ENCODE measurements at regions not wholly inside any gene's neighbourhood (a gene's known extent, or its start where the extent isn't known, plus 50 kb on each side); places are given as distances from the start of the nearest gene placed in this dataset.
A peak's percentile ranks its signal among the peaks of the same experiment; 100 is the strongest.

GRCh38 chr12:87812030-87812429 is 217.2 kb downstream of the C12orf50 start:
- H3K4me3 ChIP-seq (ENCODE audit: low read depth, low read length), result no peak overlapping the region
- DNase-seq (ENCODE audit: low read depth), result peak; percentile 51
- TF ChIP-seq, protein P1, sequence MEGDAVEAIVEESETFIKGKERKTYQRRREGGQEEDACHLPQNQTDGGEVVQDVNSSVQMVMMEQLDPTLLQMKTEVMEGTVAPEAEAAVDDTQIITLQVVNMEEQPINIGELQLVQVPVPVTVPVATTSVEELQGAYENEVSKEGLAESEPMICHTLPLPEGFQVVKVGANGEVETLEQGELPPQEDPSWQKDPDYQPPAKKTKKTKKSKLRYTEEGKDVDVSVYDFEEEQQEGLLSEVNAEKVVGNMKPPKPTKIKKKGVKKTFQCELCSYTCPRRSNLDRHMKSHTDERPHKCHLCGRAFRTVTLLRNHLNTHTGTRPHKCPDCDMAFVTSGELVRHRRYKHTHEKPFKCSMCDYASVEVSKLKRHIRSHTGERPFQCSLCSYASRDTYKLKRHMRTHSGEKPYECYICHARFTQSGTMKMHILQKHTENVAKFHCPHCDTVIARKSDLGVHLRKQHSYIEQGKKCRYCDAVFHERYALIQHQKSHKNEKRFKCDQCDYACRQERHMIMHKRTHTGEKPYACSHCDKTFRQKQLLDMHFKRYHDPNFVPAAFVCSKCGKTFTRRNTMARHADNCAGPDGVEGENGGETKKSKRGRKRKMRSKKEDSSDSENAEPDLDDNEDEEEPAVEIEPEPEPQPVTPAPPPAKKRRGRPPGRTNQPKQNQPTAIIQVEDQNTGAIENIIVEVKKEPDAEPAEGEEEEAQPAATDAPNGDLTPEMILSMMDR (conservative IDR thresholded peaks at IDR 0.05; ENCODE audit: low read depth, low read length), result no peak

GRCh38 chr12:87809916-87810315 is 219.3 kb downstream of the C12orf50 start:
- no peak for DNase-seq (ENCODE audit: low read depth)
- TF ChIP-seq, protein P1 (conservative IDR thresholded peaks at IDR 0.05; ENCODE audit: low read depth, low read length), result no peak
- no peak overlapping the region for H3K4me3 ChIP-seq (ENCODE audit: low read depth, low read length)

DNA sequence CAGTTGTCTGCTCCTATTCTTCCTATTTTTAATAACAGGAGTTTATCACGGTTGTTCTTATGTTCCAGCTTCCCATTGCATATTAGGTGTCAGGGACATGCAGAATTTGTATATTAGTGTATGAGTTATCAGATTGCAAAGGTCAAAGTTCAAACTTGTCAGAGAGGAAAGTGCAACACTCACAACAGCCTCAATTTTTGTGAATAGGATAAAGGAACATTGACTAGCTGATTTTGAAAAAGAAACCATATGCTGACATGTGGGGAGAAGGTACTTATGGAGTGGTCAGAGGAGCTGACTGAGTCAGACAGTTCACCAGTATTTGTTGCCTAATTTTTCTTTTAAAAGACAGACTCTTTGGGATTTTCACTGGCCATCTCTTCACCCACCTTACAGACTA is 222.1 kb downstream of the C12orf50 start:
- TF ChIP-seq, protein P1 (conservative IDR thresholded peaks at IDR 0.05; ENCODE audit: low read depth, low read length), result no peak
- DNase-seq (ENCODE audit: low read depth), result no peak
- no peak overlapping the region for H3K4me3 ChIP-seq (ENCODE audit: low read depth, low read length)

DNA sequence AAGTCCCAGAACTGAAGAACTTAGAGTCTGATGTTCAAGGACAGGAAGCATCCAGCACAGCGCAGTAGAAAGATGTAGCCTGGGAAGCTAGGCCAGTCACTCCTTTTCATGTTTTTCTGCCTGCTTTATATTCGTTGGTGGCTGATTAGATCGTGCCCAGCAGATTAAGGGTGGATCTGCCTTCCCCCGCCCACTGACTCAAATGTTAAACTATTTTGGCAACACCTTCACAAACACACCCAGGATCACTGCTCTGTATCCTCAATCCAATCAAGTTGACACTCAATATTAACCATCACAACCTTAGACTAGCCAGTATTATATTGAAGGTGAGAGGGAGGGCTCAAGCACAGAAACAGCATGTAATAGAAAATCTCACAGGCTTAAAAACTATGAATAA is 222.9 kb downstream of the C12orf50 start:
- H3K4me3 ChIP-seq (ENCODE audit: low read depth, low read length), result no peak overlapping the region
- TF ChIP-seq, protein P1 (conservative IDR thresholded peaks at IDR 0.05; ENCODE audit: low read depth, low read length), result no peak
- no peak for DNase-seq (ENCODE audit: low read depth)

DNA sequence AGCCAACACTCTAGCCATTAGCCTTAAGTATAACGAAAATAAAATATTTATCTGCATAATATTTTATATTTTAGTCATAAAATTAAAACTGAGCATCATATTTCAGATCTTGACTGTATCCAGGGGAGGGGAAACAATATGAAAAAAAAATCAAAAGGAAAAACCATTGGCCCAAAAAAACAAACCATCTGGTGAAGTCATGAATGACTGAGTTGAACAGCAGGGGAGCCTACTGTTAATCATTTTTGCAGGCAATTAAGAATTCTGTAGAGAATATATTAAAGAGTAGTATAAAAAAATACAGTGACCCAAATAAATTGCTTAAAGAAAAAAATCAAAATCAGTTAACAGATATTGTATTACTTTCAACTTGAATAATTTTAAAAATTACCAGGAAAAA is 224.8 kb downstream of the C12orf50 start:
- no peak for DNase-seq (ENCODE audit: low read depth)
- H3K4me3 ChIP-seq (ENCODE audit: low read depth, low read length), result no peak overlapping the region
- TF ChIP-seq, protein P1 (conservative IDR thresholded peaks at IDR 0.05; ENCODE audit: low read depth, low read length), result no peak

DNA sequence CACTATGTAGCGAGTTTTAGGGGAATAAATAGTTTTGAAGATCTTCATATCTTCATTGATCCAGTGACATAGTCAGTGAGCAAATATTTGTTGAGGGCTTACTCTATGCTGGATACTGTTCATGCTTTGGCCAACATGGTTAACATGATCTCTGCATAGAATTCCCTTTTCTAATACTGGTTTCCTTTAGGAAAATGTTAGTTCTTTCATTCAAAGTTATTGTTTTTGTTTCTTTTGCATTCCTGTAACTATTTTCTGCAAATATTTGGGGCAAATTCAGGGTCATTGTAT is 226.5 kb downstream of the C12orf50 start:
- no peak for DNase-seq (ENCODE audit: low read depth)
- H3K4me3 ChIP-seq (ENCODE audit: low read depth, low read length), result no peak overlapping the region
- TF ChIP-seq, protein P1 (conservative IDR thresholded peaks at IDR 0.05; ENCODE audit: low read depth, low read length), result no peak

- no peak overlapping the region for H3K4me3 ChIP-seq (ENCODE audit: low read depth, low read length)
- TF ChIP-seq, protein P1 (conservative IDR thresholded peaks at IDR 0.05; ENCODE audit: low read depth, low read length), result no peak
- no peak for DNase-seq (ENCODE audit: low read depth)
These were observed 227.1 kb downstream of the C12orf50 start for GRCh38 chr12:87801860-87802720.
